Esophagus squamous epithelium (tissue), 4 donors: ENCODE measurements at regions not wholly inside any gene's neighbourhood (a gene's known extent, or its start where the extent isn't known, plus 50 kb on each side); places are given as distances from the start of the nearest gene placed in this dataset.

Experiments
- POLR2A ChIP-seq, 4 donors: fragments of 450-650 bp; IDR thresholded peaks; one replicate each; pipeline ENCODE4 v1.6.1; 2017; ENCODE audit warnings: antibody characterized with exemption in 4 of 4, mild to moderate bottlenecking in 4 of 4, moderate library complexity in 3 of 4
- TF ChIP-seq, protein P1 (sequence below), 6 experiments: fragments of 450-650 bp in 4 of 6; fragments of 200-600 bp in 2 of 6; sonication (generic) in 2 of 6; IDR thresholded peaks; one replicate each; pipeline ENCODE4 v1.5.1; 2016 to 2019; ENCODE audit warnings: antibody characterized with exemption in 6 of 6, mild to moderate bottlenecking in 4 of 6, moderate library complexity in 4 of 6

DNA sequence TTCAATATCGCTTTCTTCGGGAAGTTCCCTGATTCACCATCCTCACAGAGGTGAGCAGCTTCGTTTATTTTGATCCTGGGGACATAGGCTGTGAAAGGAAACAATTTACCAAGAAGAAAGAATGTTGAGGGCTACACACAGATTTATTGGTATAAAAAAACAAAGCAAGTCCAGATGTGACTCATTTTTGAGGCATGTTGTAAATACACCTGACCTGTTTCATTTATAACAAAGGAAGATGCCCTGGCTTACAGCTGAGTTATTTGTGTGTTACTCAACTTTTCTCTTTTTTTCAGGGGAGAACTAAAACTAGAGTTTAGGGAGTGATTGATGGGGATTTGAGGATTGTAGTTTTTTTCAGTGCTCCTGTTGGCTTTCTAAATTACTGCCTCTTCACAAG is 489.5 kb downstream of the CBLN4 start:
- TF ChIP-seq, protein P1, sequence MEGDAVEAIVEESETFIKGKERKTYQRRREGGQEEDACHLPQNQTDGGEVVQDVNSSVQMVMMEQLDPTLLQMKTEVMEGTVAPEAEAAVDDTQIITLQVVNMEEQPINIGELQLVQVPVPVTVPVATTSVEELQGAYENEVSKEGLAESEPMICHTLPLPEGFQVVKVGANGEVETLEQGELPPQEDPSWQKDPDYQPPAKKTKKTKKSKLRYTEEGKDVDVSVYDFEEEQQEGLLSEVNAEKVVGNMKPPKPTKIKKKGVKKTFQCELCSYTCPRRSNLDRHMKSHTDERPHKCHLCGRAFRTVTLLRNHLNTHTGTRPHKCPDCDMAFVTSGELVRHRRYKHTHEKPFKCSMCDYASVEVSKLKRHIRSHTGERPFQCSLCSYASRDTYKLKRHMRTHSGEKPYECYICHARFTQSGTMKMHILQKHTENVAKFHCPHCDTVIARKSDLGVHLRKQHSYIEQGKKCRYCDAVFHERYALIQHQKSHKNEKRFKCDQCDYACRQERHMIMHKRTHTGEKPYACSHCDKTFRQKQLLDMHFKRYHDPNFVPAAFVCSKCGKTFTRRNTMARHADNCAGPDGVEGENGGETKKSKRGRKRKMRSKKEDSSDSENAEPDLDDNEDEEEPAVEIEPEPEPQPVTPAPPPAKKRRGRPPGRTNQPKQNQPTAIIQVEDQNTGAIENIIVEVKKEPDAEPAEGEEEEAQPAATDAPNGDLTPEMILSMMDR (IDR thresholded peaks at IDR 0.05): no peak
- no peak for TF ChIP-seq POLR2A (IDR thresholded peaks at IDR 0.05)
